ENCODE measurements at regions not wholly inside any gene's neighbourhood (a gene's known extent, or its start where the extent isn't known, plus 50 kb on each side); places are given as distances from the start of the nearest gene placed in this dataset.

DNA sequence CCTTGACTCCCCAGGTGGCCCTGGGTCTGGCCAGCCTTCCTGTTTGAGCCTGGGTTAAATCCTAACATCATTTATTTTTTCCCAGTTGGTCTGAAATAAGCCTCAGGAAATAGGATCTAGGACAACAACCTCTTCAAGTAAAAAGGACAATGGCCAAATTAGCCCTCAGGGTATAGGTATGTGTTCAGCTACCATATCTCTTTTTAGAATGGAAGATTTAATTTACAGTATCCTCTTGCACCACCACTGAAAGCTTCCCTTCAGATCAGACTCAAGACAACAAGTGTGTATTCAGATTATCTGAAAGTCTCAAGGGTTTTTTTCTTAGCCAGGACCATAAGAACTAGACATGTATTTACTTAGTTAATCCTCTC lies 61.6 kb upstream of the CXCR4 start:
- TF ChIP-seq, protein P1, sequence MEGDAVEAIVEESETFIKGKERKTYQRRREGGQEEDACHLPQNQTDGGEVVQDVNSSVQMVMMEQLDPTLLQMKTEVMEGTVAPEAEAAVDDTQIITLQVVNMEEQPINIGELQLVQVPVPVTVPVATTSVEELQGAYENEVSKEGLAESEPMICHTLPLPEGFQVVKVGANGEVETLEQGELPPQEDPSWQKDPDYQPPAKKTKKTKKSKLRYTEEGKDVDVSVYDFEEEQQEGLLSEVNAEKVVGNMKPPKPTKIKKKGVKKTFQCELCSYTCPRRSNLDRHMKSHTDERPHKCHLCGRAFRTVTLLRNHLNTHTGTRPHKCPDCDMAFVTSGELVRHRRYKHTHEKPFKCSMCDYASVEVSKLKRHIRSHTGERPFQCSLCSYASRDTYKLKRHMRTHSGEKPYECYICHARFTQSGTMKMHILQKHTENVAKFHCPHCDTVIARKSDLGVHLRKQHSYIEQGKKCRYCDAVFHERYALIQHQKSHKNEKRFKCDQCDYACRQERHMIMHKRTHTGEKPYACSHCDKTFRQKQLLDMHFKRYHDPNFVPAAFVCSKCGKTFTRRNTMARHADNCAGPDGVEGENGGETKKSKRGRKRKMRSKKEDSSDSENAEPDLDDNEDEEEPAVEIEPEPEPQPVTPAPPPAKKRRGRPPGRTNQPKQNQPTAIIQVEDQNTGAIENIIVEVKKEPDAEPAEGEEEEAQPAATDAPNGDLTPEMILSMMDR (IDR thresholded peaks at IDR 0.05; ENCODE audit: low read depth, low read length, missing control alignments): no peak

DNA sequence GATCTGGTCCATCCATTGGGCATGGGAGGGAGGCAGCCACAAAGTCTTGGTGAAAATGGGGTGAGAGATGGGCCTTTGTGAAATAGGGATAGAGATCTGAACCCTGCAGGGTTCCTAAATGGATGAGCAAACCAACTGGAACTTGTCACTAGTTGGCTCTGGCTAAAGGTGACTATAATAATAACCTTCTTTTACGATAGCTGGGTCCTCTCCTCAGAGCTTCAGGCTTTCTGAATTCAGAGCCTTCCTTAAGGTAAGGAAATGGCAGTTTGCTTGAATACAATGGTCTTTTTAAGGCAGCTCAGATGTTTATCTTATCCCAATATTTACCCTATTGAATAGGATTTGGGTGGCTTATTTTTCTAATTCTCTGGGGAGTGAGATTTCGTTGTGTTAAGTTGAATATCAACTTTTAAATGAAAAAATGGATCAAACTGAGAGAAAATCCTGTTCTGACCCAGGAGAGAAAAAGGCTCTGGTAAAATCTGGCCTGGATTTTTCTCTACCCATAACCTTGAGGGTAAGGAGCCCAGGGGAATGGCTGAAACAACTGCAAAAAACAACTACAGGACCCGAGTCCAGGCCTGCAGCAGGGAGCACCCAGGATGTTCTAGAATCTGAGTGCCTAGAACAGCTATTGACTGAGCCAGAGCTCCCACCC lies 61.1 kb upstream of the CXCR4 start:
- H3K4me3 ChIP-seq (ENCODE audit: low read depth, low read length): no peak overlapping the region
- in situ Hi-C loops (cut with HindIII; ENCODE audit: low sequenced_read_pairs): loop anchor here (5.0 kb wide), 1 partner anchor 78 kb away; no protein-coding TSS in a partner anchor
- no peak for DNase-seq (ENCODE audit: low read depth)
- TF ChIP-seq, protein P1 (IDR thresholded peaks at IDR 0.05; ENCODE audit: low read depth, low read length, missing control alignments): no peak

More for the DNA sequence above, 61.6 kb upstream of the CXCR4 start:
- no peak for DNase-seq (ENCODE audit: low read depth)
- in situ Hi-C loops (cut with HindIII; ENCODE audit: low sequenced_read_pairs): loop anchor here (5.0 kb wide), 1 partner anchor 78 kb away; no protein-coding TSS in a partner anchor
- no peak overlapping the region for H3K4me3 ChIP-seq (ENCODE audit: low read depth, low read length)

DNA sequence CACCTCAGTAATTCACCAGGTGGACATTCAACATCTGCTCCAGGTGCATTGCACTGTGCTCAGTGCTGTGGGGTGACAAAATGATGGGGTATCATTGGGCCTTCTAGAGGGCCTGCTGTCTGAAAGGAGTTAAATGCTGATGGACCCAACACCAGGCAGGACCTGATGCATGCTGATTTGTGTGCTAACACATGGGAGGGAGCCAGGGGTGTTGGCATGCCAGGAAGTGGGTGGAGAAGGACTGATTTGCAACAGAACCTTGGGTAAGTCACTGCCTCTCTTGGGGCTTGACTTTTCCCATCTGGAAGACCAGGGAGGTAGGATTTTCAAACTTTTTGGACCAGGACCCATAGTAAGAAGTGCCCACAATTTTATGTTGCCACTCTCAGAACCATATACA lies 57.9 kb upstream of the CXCR4 start:
- H3K4me3 ChIP-seq (ENCODE audit: low read depth, low read length): no peak overlapping the region
- in situ Hi-C loops (cut with HindIII; ENCODE audit: low sequenced_read_pairs): loop anchor here (5.0 kb wide), 1 partner anchor 81 kb away; no protein-coding TSS in a partner anchor
- TF ChIP-seq, protein P1 (IDR thresholded peaks at IDR 0.05; ENCODE audit: low read depth, low read length, missing control alignments): no peak
- DNase-seq (ENCODE audit: low read depth): no peak

DNA sequence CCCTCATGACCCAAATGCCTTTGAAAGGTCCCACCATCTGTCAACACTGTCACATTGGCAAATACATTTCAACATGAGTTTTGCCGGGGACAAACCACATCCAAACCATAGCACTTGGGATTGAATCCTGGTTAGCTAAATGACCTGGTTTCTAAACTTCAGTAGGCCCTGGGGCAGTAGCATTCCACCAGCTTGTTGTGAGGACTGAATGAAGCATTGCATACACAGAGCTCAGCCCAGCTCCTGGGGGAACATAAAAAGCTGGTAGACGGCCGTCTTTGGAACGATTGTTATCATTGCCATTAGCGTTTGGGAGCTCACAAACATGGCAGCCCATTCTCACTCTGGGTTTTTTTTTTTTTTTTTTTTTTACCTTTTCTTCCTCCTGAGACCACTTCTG lies 57.5 kb upstream of the CXCR4 start:
- no peak for DNase-seq (ENCODE audit: low read depth)
- H3K4me3 ChIP-seq (ENCODE audit: low read depth, low read length): no peak overlapping the region
- TF ChIP-seq, protein P1 (IDR thresholded peaks at IDR 0.05; ENCODE audit: low read depth, low read length, missing control alignments): no peak
- in situ Hi-C loops (cut with HindIII; ENCODE audit: low sequenced_read_pairs): loop anchor here (5.0 kb wide), 1 partner anchor 82 kb away; no protein-coding TSS in a partner anchor

DNA sequence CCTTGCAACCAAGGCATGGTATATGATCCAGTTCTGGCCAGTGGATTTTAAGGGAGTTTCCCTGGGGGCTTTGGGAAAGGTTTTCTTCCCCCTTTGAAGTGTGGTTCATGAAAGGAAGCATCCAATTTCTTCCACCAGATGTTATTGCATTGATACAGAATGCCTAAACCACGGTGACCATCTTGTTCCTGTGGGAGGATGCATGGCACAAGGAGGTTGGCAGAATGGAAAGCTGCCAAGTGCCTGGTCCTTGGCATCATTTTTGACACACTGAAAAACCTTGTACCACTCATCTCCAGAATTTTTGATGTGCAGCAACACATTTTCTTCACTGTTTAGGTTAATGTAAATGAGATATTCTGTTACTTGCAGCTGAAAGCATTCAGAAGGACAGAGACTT lies 55.2 kb upstream of the CXCR4 start:
- in situ Hi-C loops (cut with HindIII; ENCODE audit: low sequenced_read_pairs): no loop called here
- TF ChIP-seq, protein P1 (IDR thresholded peaks at IDR 0.05; ENCODE audit: low read depth, low read length, missing control alignments): no peak
- no peak for DNase-seq (ENCODE audit: low read depth)
- no peak overlapping the region for H3K4me3 ChIP-seq (ENCODE audit: low read depth, low read length)

DNA sequence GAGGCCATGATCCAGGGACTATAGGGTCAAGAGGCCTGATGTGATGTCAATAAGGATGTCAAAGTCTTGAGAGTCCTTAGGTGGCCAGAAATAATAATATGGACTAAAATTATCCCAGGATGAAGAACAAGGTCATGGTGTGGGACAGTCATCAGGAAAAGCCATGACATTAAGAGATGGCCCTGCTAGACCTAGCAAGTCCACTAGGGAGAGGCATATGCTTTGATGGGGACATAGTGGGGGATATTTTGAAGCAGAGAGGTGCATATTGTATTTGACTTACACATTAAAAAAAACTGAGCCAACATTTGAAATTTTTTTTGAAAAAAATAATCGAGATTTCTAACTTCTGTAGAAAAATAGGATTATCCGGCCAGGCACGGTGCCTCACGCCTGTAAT lies 53.3 kb upstream of the CXCR4 start:
- in situ Hi-C loops (cut with HindIII; ENCODE audit: low sequenced_read_pairs): no loop called here
- DNase-seq (ENCODE audit: low read depth): no peak
- TF ChIP-seq, protein P1 (IDR thresholded peaks at IDR 0.05; ENCODE audit: low read depth, low read length, missing control alignments): no peak
- no peak overlapping the region for H3K4me3 ChIP-seq (ENCODE audit: low read depth, low read length)

All from astrocyte of the cerebellum (primary cell).